Astrocyte of the hippocampus (primary cell): ENCODE measurements at regions not wholly inside any gene's neighbourhood (a gene's known extent, or its start where the extent isn't known, plus 50 kb on each side); places are given as distances from the start of the nearest gene placed in this dataset.

ENCODE experiments used
- DNase-seq: peaks from one replicate; pipeline ENCODE4 v3.0.0; 2011; ENCODE audit warnings: low read depth, low spot score

- peak; percentile 50 for DNase-seq
Observed at GRCh38 chr3:24640330-24640877, 145.8 kb upstream of the THRB start.

GRCh38 chr3:24641628-24642027 is 147.0 kb upstream of the THRB start:
- DNase-seq, result no peak

- DNase-seq, result no peak
Observed at GRCh38 chr3:24645047-24645446, 150.4 kb upstream of the THRB start.

GRCh38 chr3:24646790-24647189 is 152.1 kb upstream of the THRB start:
- no peak for DNase-seq

- no peak for DNase-seq
Observed at GRCh38 chr3:24648063-24648462, 153.4 kb upstream of the THRB start.

GRCh38 chr3:24650839-24651238 is 156.2 kb upstream of the THRB start:
- DNase-seq, result no peak

- no peak for DNase-seq
Observed at GRCh38 chr3:24657870-24658510, 163.3 kb upstream of the THRB start.

- no peak for DNase-seq
Observed at GRCh38 chr3:24661175-24661584, 166.5 kb upstream of the THRB start.

- DNase-seq, result no peak
Observed at GRCh38 chr3:24662449-24663345, 168.0 kb upstream of the THRB start.

GRCh38 chr3:24663406-24663805 is 168.8 kb upstream of the THRB start:
- DNase-seq, result no peak

GRCh38 chr3:24668039-24668438 is 173.4 kb upstream of the THRB start:
- DNase-seq, result no peak

- DNase-seq, result no peak
Observed at GRCh38 chr3:24670871-24671270, 176.2 kb upstream of the THRB start.

GRCh38 chr3:24673596-24673995 is 178.9 kb upstream of the THRB start:
- DNase-seq, result no peak

- no peak for DNase-seq
Observed at GRCh38 chr3:24674261-24674660, 179.6 kb upstream of the THRB start.

- DNase-seq, result no peak
Observed at GRCh38 chr3:24678021-24678420, 183.4 kb upstream of the THRB start.

GRCh38 chr3:24678421-24678865 is 183.8 kb upstream of the THRB start:
- peak; percentile 76 for DNase-seq

GRCh38 chr3:24679429-24679828 is 184.8 kb upstream of the THRB start:
- DNase-seq, result no peak

GRCh38 chr3:24680214-24680967 is 185.7 kb upstream of the THRB start:
- DNase-seq, result peak; percentile 78

GRCh38 chr3:24682141-24682547 is 187.5 kb upstream of the THRB start:
- no peak for DNase-seq

- no peak for DNase-seq
Observed at GRCh38 chr3:24683090-24683489, 188.4 kb upstream of the THRB start.

- peak; percentile 61 for DNase-seq
Observed at GRCh38 chr3:24683633-24684384, 189.2 kb upstream of the THRB start.
